Panc1 (cell line): ENCODE measurements at regions not wholly inside any gene's neighbourhood (a gene's known extent, or its start where the extent isn't known, plus 50 kb on each side); places are given as distances from the start of the nearest gene placed in this dataset.

Experiments used
- ATAC-seq: fragments of 200-7000 bp; cut with Tn5 transposase; 2 replicates; pipeline ENCODE4 v1.9.1; 2020; ENCODE audit warnings: mild to moderate bottlenecking, moderate library complexity
- BruUV-seq: library from RNA; stranded (reverse); fragments of 400-500 nt; replicated peaks from 2 replicates; lab custom pipeline; 2021; lab: Mats Ljungman, UMichigan
- CTCF ChIA-PET: fragments of 300-600 bp; sonication (Branson Sonifier 250); formaldehyde crosslinking; loops from one replicate; lab custom pipeline; 2022; ENCODE audit warnings: antibody characterized with exemption; lab: Charles Lee
- POLR2A ChIA-PET: fragments of 300-600 bp; sonication (Branson Sonifier 250); formaldehyde crosslinking; loops from one replicate; lab custom pipeline; 2022; ENCODE audit warnings: antibody characterized with exemption; lab: Charles Lee
- DNase-seq: peaks from one replicate; pipeline ENCODE4 v3.0.0-alpha.2; 2010; ENCODE audit warnings: low read depth, low spot score
- H3K27ac ChIP-seq: 2 replicates; pipeline ENCODE4 v1.5.1; 2011; ENCODE audit warnings: mild to moderate bottlenecking, low read length, inconsistent platforms
- H3K27me3 ChIP-seq: fragments of 200-500 bp; sonication (Bioruptor generic); 2 replicates; pipeline ENCODE4 v1.6.0; 2014; ENCODE audit warnings: low read length, inconsistent platforms; ENCODE audit not compliant: control insufficient read depth, insufficient read depth
- H3K36me3 ChIP-seq: fragments of 200-500 bp; sonication (Bioruptor generic); 2 replicates; pipeline ENCODE4 v1.5.1; 2014; ENCODE audit warnings: inconsistent platforms, mild to moderate bottlenecking, low read length, moderate library complexity; ENCODE audit not compliant: control insufficient read depth, insufficient read depth
- H3K4me1 ChIP-seq: 2 replicates; pipeline ENCODE4 v1.5.1; 2011; ENCODE audit warnings: inconsistent platforms, mild to moderate bottlenecking, low read length, moderate library complexity; ENCODE audit not compliant: control insufficient read depth, insufficient read depth
- H3K4me3 ChIP-seq, 2 experiments: 2 replicates each; pipeline ENCODE4 v1.5.1; 2011 to 2012; ENCODE audit warnings: low read depth in 2 of 2, low read length in 2 of 2, mild to moderate bottlenecking in 2 of 2, inconsistent platforms in 1 of 2, moderate library complexity in 1 of 2
- H3K9me3 ChIP-seq: fragments of 200-500 bp; sonication (Bioruptor generic); 2 replicates; pipeline ENCODE4 v1.5.1; 2014; ENCODE audit warnings: low read depth, mild to moderate bottlenecking, inconsistent platforms, low read length, moderate library complexity; ENCODE audit not compliant: control insufficient read depth, insufficient read depth
- POLR2AphosphoS5 ChIP-seq: IDR thresholded peaks from 2 replicates; pipeline ENCODE4 v1.6.1; 2012; ENCODE audit warnings: mild to moderate bottlenecking, low read depth, low read length, moderate library complexity
- SIN3A ChIP-seq: IDR thresholded peaks from 2 replicates; pipeline ENCODE4 v1.6.1; 2012; ENCODE audit warnings: low read depth, mild to moderate bottlenecking, low read length, moderate library complexity, borderline replicate concordance; ENCODE audit not compliant: insufficient read depth
- TCF7L2 ChIP-seq: IDR thresholded peaks from 2 replicates; pipeline ENCODE4 v1.6.1; 2011; ENCODE audit warnings: mild to moderate bottlenecking, low read depth, low read length, inconsistent platforms
- in situ Hi-C: cut with HindIII; loops from 2 replicates; pipeline ENCODE4 v1.10.0; 2016; ENCODE audit warnings: low sequenced_read_pairs, low pct_unique_long_range_greater_than_20kb
- intact Hi-C: fragments of 100-400 bp; cut with micrococcal nuclease; formaldehyde crosslinking; loops from one replicate; pipeline ENCODE4 v1.10.0; 2022; ENCODE audit not compliant: unreplicated experiment
- TF ChIP-seq, protein P1 (sequence below): fragments of 450-650 bp; IDR thresholded peaks from 2 replicates; pipeline ENCODE4 v1.5.1; 2017; ENCODE audit warnings: mild to moderate bottlenecking
- TF ChIP-seq, protein P2 (sequence below), 2 experiments: IDR thresholded peaks; 2 replicates each; pipeline ENCODE4 v1.6.1; 2011 to 2012; ENCODE audit warnings: low read depth in 2 of 2, control low read depth in 1 of 2, low read length in 1 of 2, mild to moderate bottlenecking in 1 of 2, moderate library complexity in 1 of 2; ENCODE audit not compliant: insufficient read depth in 1 of 2

DNA sequence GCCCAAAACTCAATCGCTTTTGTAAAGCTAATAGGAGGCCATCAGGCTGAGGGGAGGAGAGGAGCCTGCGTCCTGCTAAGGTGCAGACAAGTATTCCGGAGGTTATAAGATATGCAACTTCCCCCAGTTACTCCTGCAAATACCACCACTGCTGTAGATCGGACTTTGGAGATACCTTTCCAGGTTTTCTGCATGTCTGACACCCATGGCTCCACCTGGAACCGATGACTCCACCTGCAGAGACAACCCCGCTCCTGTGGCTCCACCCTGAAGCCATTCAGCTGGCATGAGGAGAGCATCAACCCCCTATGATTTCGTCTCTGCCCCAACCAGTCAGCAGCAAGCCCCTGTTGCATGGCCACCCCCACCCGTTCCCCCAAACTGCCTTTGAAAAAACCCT, 59.7 kb upstream of the SAMD5 start:
- in situ Hi-C loops: no loop called here
- no peak overlapping the region for H3K27ac ChIP-seq
- H3K27me3 ChIP-seq: peaks cover 7% of the 10 kb centered on the region; the same call in 1 of the 2 replicates
- no peak for ATAC-seq
- H3K9me3 ChIP-seq: no peaks in the 10 kb centered on the region
- DNase-seq: no peak
- no TSS peak for BruUV-seq
- intact Hi-C loops: no loop called here
- no peaks in the 10 kb centered on the region for H3K4me1 ChIP-seq
- ChIA-PET POLR2A (interaction anchor here (0.6 kb wide), 1 partner anchor 14 kb away, joined by 3 read pairs; no protein-coding TSS in a partner anchor), CTCF (no interaction called here)
- H3K36me3 ChIP-seq: no peaks in the 10 kb centered on the region
- no peak overlapping the region for H3K4me3 ChIP-seq
- TF ChIP-seq POLR2AphosphoS5: no peak
- TF ChIP-seq, protein P1, sequence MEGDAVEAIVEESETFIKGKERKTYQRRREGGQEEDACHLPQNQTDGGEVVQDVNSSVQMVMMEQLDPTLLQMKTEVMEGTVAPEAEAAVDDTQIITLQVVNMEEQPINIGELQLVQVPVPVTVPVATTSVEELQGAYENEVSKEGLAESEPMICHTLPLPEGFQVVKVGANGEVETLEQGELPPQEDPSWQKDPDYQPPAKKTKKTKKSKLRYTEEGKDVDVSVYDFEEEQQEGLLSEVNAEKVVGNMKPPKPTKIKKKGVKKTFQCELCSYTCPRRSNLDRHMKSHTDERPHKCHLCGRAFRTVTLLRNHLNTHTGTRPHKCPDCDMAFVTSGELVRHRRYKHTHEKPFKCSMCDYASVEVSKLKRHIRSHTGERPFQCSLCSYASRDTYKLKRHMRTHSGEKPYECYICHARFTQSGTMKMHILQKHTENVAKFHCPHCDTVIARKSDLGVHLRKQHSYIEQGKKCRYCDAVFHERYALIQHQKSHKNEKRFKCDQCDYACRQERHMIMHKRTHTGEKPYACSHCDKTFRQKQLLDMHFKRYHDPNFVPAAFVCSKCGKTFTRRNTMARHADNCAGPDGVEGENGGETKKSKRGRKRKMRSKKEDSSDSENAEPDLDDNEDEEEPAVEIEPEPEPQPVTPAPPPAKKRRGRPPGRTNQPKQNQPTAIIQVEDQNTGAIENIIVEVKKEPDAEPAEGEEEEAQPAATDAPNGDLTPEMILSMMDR: no peak
- TF ChIP-seq, protein P2, sequence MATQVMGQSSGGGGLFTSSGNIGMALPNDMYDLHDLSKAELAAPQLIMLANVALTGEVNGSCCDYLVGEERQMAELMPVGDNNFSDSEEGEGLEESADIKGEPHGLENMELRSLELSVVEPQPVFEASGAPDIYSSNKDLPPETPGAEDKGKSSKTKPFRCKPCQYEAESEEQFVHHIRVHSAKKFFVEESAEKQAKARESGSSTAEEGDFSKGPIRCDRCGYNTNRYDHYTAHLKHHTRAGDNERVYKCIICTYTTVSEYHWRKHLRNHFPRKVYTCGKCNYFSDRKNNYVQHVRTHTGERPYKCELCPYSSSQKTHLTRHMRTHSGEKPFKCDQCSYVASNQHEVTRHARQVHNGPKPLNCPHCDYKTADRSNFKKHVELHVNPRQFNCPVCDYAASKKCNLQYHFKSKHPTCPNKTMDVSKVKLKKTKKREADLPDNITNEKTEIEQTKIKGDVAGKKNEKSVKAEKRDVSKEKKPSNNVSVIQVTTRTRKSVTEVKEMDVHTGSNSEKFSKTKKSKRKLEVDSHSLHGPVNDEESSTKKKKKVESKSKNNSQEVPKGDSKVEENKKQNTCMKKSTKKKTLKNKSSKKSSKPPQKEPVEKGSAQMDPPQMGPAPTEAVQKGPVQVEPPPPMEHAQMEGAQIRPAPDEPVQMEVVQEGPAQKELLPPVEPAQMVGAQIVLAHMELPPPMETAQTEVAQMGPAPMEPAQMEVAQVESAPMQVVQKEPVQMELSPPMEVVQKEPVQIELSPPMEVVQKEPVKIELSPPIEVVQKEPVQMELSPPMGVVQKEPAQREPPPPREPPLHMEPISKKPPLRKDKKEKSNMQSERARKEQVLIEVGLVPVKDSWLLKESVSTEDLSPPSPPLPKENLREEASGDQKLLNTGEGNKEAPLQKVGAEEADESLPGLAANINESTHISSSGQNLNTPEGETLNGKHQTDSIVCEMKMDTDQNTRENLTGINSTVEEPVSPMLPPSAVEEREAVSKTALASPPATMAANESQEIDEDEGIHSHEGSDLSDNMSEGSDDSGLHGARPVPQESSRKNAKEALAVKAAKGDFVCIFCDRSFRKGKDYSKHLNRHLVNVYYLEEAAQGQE (IDR thresholded peaks at IDR 0.05; ENCODE audit: insufficient read depth in 1 of 2, low read depth in 2 of 2, low read length in 1 of 2): no peak
- TF ChIP-seq SIN3A: no peak
- TF ChIP-seq TCF7L2: no peak

DNA sequence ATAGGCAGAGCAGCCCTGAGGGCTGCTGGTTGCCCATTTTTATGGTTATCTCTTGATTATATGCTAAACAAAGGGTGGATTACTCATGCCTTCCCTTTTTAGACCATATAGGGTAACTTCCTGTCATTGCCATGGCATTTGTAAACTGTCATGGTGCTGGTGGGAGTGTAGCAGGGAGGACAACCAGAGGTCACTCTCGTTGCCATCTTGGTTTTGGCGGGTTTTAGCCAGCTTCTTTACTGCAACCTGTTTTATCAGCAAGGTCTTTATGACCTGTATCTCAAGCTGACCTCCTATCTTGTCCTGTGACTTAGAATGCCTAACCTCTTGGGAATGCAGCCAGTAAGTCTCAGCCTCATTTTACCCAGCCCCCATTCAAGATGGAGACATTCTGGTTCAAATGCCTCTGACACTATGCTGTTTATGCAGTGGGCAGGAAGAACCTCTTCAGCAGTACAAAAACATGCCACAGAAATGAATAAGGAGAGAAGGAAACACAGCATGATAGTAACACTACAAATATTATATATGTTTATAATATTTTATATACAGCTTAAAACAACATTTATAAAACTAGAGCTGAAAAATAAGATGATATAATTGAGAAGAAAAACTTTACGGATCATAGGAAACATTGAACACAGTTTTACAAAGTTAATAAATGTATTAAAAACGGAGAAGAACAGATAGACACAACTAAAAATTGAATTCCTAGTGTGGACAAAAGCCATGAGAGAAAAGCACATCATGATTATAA, 58.9 kb upstream of the SAMD5 start:
- no peak for DNase-seq
- H3K36me3 ChIP-seq: no peaks in the 10 kb centered on the region
- no peak overlapping the region for H3K4me3 ChIP-seq
- intact Hi-C loops: no loop called here
- peaks cover 7% of the 10 kb centered on the region; the same call in 1 of the 2 replicates for H3K27me3 ChIP-seq
- TF ChIP-seq, protein P2 (IDR thresholded peaks at IDR 0.05; ENCODE audit: insufficient read depth in 1 of 2, low read depth in 2 of 2, low read length in 1 of 2): no peak
- TF ChIP-seq, protein P1: no peak
- no peak for TF ChIP-seq TCF7L2
- TF ChIP-seq SIN3A: no peak
- no peaks in the 10 kb centered on the region for H3K9me3 ChIP-seq
- CTCF ChIA-PET: no interaction called here
- POLR2A ChIA-PET: interaction anchor here (0.6 kb wide), 1 partner anchor 13 kb away, joined by 3 read pairs; no protein-coding TSS in a partner anchor
- BruUV-seq: no TSS peak
- in situ Hi-C loops: no loop called here
- H3K4me1 ChIP-seq: no peaks in the 10 kb centered on the region
- no peak for ATAC-seq
- H3K27ac ChIP-seq: no peak overlapping the region
